ENCODE measurements at regions not wholly inside any gene's neighbourhood (a gene's known extent, or its start where the extent isn't known, plus 50 kb on each side); places are given as distances from the start of the nearest gene placed in this dataset.

- ChIA-PET CTCF (ENCODE audit: low intra/inter-chr PET ratio) (no interaction called here), POLR2A (interaction anchor here (1.1 kb wide), 1 partner anchor 10 kb away, joined by 3 read pairs; no protein-coding TSS in a partner anchor)
- no TSS peak for BruUV-seq (replicated peaks)
- no peaks in the 10 kb centered on the region for H3K79me2 ChIP-seq (ENCODE audit: control insufficient read depth, insufficient read depth, low read length)
- H3K27me3 ChIP-seq (ENCODE audit: control insufficient read depth in 2 of 2, insufficient read depth in 2 of 2, low read length in 2 of 2): no peaks in the 10 kb centered on the region
- peak overlapping the region; percentile 73 for H2AFZ ChIP-seq (ENCODE audit: low read depth, low read length)
- H3K9me1 ChIP-seq (ENCODE audit: control insufficient read depth, insufficient read depth, low read length): no peaks in the 10 kb centered on the region
- FAIRE-seq: peak; percentile 98
- in situ Hi-C loops (cut with MboI) (no loop called here), intact Hi-C loops (cut with micrococcal nuclease) (no loop called here)
- H3K27ac ChIP-seq (ENCODE audit: extremely low read depth, low read depth, low read length): peak overlapping the region; percentile 88
- peaks cover 10 to 43% of the 10 kb centered on the region in 2 experiments for H3K4me1 ChIP-seq (replicated peaks in 1 of 2; ENCODE audit: control insufficient read depth in 2 of 2, insufficient read depth in 2 of 2, low read length in 2 of 2)
- H3K4me2 ChIP-seq (ENCODE audit: insufficient read depth, low read length): peak overlapping the region; percentile 66
- DNase-seq (ENCODE audit: extremely low read depth in 1 of 4, low spot score in 3 of 4): peak; percentile 48 to 93 (median 70)
- H3K36me3 ChIP-seq (ENCODE audit: control insufficient read depth, insufficient read depth, low read length): no peaks in the 10 kb centered on the region
- H3K4me3 ChIP-seq: peak overlapping the region; percentile 5; the same call in 1 of the 2 replicates
- H3K9ac ChIP-seq (ENCODE audit: insufficient read depth in 1 of 2, low read depth in 2 of 2, low read length in 2 of 2): peak overlapping the region in 1 of 2 experiments; percentile 69; a peak in 2 of 4 replicates
- H4K20me1 ChIP-seq (replicated peaks; ENCODE audit: control insufficient read depth, insufficient read depth, low read length): no peaks in the 10 kb centered on the region
- no peaks in the 10 kb centered on the region; the same call in 1 of the 2 replicates for H3K9me3 ChIP-seq (replicated peaks; ENCODE audit: control insufficient read depth, insufficient read depth, low read depth, low read length)
- 3% methylated on average over 17 of the region's 17 CpGs for WGBS (ENCODE audit: insufficient coverage, low coverage, missing lambda C conversion rate)
- peak; percentile 96 for ATAC-seq
- no peak for TF ChIP-seq MCM5 (IDR thresholded peaks at IDR 0.05; ENCODE audit: low read depth)
- no peak for TF ChIP-seq ZNF79 (CRISPR knock-in tag; IDR thresholded peaks at IDR 0.05; ENCODE audit: low read depth)
- TF ChIP-seq E2F4 (CRISPR knock-in tag; IDR thresholded peaks at IDR 0.05; ENCODE audit: low read depth): no peak
- TF ChIP-seq MXD1 (CRISPR knock-in tag; IDR thresholded peaks at IDR 0.05; ENCODE audit: borderline replicate concordance, poor library complexity, severe bottlenecking): no peak
- peak; percentile 64 for TF ChIP-seq SOX6 (IDR thresholded peaks at IDR 0.05)
- no peak for TF ChIP-seq HMG20B (CRISPR knock-in tag; IDR thresholded peaks at IDR 0.05)
- TF ChIP-seq MTA1 (IDR thresholded peaks at IDR 0.05; ENCODE audit: borderline replicate concordance): no peak
- TF ChIP-seq RBFOX2 (IDR thresholded peaks at IDR 0.05; ENCODE audit: low read depth, low read length): peak; percentile 64
- TF ChIP-seq MIER1 (IDR thresholded peaks at IDR 0.05; ENCODE audit: low read depth): no peak
- TF ChIP-seq ADNP (tag; IDR thresholded peaks at IDR 0.05): no peak
- no peak for TF ChIP-seq ZNF165 (CRISPR knock-in tag; IDR thresholded peaks at IDR 0.05; ENCODE audit: borderline replicate concordance)
- peak; percentile 69 for TF ChIP-seq MAFG (tag; conservative IDR thresholded peaks at IDR 0.05)
- peak in 1 of 2 experiments; percentile 29 for TF ChIP-seq AFF1 (IDR thresholded peaks at IDR 0.05; ENCODE audit: low read depth in 1 of 2, partially characterized antibody in 2 of 2)
- no peak for TF ChIP-seq ZNF57 (CRISPR knock-in tag; IDR thresholded peaks at IDR 0.05)
- TF ChIP-seq JUND (IDR thresholded peaks at IDR 0.05; ENCODE audit: borderline replicate concordance, low read depth, low read length): peak; percentile 78
- TF ChIP-seq JUND (tag; IDR thresholded peaks at IDR 0.05; ENCODE audit: borderline replicate concordance, low read depth, low read length): peak; percentile 82; the same call in 2 of the 3 replicates
- TF ChIP-seq CREM (IDR thresholded peaks at IDR 0.05; ENCODE audit: low read depth): peak; percentile 60; the same call in 1 of the 2 replicates
These were observed 112.8 kb downstream of the PRLHR start for GRCh38 chr10:118482393-118483331.

Data from K562 (cell line).